Hindlimb muscle (tissue), 1 donor: ENCODE measurements at regions not wholly inside any gene's neighbourhood (a gene's known extent, or its start where the extent isn't known, plus 50 kb on each side); places are given as distances from the start of the nearest gene placed in this dataset.

ENCODE experiments used
- DNase-seq: peaks from one replicate; pipeline ENCODE4 v3.0.0-alpha.2; 2013

GRCh38 chr11:80007616-80008015, 566.8 kb upstream of the TENM4 start:
- DNase-seq = no peak

- no peak for DNase-seq
Observed at GRCh38 chr11:79990141-79990540, 549.3 kb upstream of the TENM4 start.

DNA sequence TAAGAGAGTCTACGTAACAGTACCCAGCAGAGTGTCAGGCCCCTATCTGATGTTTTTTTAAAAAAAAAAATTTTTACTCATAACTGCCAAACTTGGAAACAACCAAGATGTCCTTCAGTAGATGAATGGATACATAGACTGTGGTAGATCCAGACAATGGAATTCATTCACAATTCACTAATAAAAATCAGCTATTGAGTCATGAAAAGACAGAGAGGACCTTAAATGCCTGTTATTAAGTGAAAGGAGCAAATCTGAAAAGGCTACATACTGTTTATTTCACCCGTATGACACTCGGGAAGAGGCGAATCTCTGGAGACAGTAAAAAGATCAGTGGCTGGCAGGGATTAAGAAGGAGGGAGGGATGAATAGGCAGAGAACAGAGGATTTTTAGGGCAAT, 541.4 kb upstream of the TENM4 start:
- DNase-seq = no peak

DNA sequence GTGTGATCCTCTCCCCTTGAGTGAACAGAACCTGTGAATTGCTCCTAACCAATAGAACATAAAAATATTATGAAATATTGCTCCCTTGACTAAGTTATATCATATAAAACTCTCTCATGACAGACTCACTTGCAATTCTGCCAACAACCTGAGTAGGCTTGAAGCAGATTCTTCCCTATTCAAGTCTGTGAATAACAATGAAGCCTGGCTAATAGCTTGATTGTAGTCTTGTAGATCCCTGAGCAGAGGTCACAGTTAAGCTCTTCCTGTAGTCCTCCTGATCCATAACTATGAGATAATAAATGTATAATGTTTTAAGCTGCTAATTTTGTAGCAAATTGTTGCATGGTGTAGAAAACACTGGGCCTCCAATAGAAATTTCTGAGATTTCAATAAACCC, 540.1 kb upstream of the TENM4 start:
- no peak for DNase-seq

DNA sequence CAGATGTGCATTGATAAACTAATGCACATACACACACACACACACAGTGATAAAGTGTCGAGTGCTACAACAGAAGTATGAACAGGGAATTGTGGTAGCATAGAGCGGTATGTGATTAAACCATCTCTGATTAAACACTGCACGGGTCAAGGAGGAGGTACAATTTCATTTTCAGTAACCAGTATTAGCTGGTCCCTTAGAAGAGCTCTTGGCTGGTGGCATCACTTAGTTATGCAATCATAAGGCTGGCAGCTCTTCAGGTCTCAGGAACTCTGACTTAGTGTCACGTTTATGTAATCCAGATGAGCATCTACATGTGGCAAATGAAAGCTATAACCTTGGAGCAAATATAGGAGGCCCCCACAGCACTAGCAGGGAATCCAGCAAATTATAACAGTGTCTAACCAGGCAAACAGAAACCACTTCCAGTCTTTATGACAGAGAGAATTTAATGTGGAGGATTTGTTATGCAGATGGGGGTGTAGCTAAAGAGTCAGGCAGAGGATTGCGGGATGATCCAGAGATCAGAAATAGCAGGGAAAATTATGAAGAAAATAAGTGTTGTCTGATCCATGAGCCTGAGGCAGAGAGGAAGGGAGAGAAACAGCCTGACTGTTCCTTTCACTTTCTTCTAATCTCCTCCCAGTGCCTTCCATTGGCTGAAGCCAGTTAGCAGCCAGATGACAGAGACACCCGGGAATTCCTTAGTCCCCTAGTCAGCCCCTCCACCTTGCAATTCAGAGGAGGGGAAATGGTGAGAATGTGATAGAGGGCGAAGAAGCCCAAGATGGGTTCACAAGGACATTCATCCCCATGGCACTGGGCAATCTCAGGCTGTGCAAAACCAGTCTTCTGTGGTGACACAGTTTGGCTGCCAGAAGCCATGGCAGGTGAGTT, 533.1 kb upstream of the TENM4 start:
- DNase-seq = no peak

DNA sequence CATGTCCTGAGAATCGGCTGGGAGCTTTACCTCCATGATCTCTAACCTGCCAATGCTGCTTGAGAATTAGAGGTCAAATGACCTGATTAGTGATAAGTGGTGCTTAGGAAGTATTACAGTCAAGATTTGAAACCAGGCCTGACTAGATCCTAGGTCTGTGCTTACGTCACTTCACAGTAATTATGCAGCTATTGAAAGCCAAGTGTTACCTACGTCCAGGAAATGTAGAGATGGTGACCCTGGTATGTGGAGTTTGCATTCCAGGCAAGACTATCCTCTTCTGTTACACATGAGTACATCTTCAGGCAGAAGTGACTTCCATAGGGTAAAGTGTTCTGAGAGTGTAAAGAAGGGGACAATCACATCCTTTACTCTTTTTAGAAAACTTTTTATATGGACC, 530.4 kb upstream of the TENM4 start:
- DNase-seq = no peak

DNA sequence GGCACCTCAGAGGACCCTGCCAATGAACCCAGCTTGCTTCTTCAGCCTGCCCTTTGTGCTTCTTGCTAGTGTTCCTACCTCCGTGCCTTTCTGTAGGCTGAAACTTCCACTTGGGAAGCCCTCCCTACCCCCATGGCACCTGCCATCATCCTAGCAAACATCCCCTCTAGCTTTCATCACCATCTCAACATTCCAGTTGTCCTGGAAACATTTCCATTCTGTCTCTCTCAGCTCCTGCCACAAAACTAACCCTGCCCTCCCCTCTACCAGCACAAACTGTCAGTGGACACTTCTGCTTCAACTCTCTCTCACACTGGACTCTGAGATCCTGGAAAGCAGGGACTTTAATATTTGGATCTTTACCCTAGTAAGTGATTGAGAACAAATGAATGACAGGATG, 525.8 kb upstream of the TENM4 start:
- DNase-seq = no peak

DNA sequence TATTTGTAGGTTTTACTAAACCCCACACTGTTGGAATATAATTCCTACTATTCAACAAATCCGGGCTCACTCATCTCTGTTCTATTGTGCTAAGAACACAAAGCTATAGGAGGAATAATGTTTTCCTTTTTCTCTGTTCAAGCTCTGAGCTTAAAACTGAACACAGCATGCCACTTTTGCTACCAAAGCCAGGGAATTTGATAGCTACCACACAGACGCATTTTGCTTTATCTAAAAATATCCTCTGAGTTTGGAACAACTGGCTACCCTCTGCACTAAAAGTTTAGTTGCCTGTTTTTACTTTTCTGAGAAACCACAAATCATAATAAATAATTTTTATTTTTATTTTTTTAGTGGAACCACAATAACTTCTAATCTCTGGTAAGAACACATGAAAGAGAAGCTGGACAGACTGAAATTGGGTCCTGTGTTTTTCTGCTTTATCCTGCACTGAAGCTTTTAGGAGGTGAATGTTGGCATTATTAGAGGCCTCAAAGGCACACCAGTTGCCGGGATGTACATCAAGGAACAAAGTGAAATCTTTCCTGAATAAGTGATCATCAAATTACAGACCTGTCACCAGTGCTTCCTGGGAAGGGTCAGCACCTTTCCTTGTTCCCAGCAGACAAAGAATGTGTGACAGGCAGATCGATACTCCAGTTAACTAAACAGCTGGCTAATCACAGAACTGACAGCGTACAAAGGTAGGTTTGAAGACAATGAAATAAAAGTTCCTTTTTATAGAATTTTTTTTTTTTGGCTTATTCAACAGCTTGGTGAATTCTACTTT, 523.2 kb upstream of the TENM4 start:
- DNase-seq = no peak

- no peak for DNase-seq
Observed at GRCh38 chr11:79960461-79960860, 519.6 kb upstream of the TENM4 start.

- no peak for DNase-seq
Observed at GRCh38 chr11:79959318-79959717, 518.5 kb upstream of the TENM4 start.

- DNase-seq = no peak
Observed at GRCh38 chr11:79957702-79958101, 516.9 kb upstream of the TENM4 start.

DNA sequence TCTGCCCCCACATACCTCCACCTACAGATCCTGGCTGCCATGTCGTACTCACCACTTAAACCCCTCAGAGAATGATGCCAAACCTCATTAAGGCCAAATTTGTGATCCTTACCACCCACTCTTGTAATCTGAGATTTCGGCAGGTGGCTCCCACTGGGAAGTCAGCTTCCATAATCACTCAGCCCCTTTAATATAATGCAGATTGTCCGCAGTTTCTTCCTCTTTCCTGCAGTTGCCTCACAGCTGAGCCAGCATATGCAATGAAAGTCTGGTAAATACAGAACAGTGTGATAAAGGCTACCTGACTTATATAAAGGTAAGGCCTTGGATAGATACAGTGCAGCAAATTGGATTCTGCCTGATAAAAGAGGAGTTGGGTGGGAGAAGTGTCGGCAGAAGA, 515.2 kb upstream of the TENM4 start:
- DNase-seq = no peak

DNA sequence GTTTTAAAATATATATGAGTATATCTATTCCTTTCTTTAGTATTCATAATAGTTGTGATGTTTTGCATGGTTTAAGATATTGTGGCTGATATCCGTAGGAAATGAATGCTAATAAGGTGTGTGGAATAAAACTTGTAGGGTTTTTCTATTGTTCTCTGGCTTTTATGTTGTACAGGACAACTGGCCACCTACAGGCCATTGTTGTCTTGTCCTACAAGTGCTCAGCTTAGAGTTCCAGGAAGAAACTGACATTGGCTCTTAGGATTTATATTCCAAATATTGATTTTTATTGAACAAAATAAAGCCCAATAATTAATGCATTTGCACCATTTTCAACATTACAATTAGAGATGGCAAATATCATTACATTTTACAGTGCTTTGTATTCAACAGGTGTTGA, 512.8 kb upstream of the TENM4 start:
- no peak for DNase-seq

GRCh38 chr11:79950741-79951140, 509.9 kb upstream of the TENM4 start:
- DNase-seq = no peak

DNA sequence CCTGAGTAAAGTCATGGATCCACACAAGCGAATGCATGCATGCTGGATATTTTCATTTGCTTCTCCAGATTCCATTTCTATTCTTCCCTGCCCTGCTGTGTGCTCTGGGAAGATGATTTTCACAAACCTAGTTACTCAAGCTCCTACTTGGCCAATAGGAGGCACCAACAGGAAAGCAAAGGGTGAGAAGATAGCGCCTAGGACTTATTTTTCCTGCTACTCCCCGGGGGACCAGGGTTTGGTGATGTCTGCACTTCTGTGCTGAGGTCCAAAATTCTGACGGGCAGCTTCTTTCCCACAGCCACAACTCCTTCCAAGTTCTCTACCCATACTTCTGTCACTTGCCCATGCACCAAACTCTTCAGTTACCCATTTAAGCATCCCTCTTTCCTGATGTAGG, 509.3 kb upstream of the TENM4 start:
- DNase-seq = no peak

DNA sequence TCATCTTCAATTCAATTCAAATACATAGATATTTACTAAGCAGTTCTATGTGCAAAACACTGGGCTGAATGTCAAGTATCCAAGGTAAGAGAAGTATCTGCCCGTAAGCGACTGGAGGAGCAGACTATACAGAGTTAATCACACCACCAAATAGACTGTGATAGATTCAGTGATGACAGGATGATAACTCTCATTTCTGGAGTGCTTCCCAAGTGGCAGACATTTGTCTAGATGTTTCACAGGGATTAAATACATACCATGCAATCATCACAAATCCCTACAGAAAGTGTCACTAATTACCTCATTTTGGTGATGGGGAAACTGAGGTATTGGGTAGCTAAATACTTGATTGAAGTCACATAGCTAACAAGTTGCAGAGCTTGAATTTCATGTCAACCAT, 508.7 kb upstream of the TENM4 start:
- DNase-seq = no peak

- no peak for DNase-seq
Observed at GRCh38 chr11:79942646-79943045, 501.8 kb upstream of the TENM4 start.

GRCh38 chr11:79942090-79942489, 501.3 kb upstream of the TENM4 start:
- no peak for DNase-seq

- no peak for DNase-seq
Observed at GRCh38 chr11:79940974-79941735, 500.3 kb upstream of the TENM4 start.

GRCh38 chr11:79940165-79940564, 499.3 kb upstream of the TENM4 start:
- no peak for DNase-seq

GRCh38 chr11:79939111-79939510, 498.3 kb upstream of the TENM4 start:
- DNase-seq = no peak

GRCh38 chr11:79937676-79938334, 497.0 kb upstream of the TENM4 start:
- DNase-seq = no peak

- DNase-seq = no peak
Observed at GRCh38 chr11:79932612-79933011, 491.8 kb upstream of the TENM4 start.
